HG03139 (cell line): ENCODE measurements at regions not wholly inside any gene's neighbourhood (a gene's known extent, or its start where the extent isn't known, plus 50 kb on each side); places are given as distances from the start of the nearest gene placed in this dataset.
A peak's percentile ranks its signal among the peaks of the same experiment; 100 is the strongest.

Experiments used
- ATAC-seq: cut with Tn5 transposase; IDR thresholded peaks from one replicate; pipeline ENCODE4 v1.9.1; 2021; ENCODE audit not compliant: unreplicated experiment

DNA sequence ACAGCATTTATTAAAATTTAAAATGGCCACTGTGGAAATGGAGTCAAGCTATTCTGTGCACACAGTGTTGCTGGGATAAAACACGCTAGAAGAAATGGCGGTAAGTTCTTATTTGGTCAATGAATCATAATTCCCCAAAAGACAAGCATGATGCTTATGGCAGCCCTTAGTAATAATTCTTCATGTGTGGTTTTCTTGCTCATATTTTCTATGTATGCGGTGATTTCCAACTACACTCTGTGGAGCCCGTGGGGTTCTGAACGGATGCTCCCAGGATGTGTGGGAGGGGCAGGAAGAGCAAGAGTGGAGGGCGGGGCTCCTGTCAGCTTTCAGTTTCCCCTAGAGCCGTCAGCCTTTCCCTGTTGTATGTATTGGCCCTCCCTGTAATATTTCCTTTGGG, 91.7 kb upstream of the RMDN2 start:
- ATAC-seq = no peak

DNA sequence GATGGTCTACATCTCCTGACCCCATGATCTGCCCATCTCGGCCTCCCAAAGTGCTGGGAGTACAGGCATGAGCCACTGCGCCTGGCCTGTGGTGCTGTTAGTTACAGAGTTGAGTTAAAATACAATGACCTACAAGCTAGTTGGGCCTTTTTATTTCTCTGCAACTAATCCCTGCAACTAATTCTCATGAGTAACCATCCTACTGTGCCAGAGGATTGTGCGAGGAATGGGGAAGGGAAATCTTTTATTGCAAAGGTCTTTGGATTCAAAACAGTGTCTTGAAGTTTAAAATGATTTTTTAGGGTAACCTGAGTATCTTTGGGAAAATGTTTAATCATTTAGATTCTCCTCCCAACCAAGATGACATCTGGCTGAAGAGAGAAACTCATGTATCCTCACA, 88.8 kb upstream of the RMDN2 start:
- no peak for ATAC-seq

DNA sequence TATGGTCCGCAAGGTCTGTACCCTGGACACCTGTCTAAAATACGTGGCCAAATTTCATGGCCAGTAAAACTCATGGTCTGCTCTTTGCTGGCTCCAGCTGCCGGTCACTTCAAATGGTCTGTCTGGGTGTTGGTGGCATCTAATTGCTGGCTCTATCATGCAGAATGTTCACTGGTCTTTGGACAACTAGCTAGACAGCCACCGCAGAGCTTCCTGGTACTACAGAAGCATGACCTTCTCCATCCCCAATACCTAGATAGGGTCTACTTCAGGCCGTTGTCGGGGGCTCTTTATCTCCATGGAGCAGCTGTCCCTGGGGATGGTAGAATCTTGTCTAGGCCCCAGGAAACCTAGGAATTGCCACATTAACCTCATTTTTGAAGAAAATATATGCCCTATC, 88.4 kb upstream of the RMDN2 start:
- ATAC-seq = no peak

DNA sequence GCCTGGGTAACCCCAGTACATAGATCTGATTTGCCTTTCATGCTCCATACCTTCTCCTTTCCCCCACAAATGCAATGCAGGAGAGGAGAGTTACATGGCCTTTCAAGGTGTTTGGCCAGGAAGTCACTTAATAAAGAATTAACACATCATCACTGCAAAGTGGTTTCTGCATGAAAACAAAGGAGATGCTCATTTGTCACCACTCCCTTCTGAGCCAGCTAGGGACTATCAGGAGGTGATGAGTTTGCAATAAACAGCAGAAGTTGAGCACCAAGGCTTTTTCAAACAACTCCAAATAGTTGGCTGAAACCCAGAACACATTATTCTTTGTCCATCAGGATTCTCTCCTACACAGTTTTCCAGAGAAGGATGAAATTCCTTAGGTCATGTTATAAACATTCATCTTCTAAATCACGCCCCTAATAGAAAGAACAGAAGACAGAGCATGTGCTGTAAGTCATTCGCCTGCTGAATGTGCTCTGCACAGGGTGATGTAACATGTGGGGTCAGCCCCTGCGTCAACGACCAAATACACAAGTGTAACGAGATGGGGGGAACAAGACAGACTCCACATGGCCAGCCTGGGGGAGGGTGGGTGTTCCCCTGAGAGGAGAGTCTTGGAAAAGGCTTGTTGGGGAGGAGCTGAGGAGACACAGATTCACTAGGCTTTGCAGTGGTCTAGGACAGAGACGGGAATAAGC, 87.3 kb upstream of the RMDN2 start:
- ATAC-seq = no peak

DNA sequence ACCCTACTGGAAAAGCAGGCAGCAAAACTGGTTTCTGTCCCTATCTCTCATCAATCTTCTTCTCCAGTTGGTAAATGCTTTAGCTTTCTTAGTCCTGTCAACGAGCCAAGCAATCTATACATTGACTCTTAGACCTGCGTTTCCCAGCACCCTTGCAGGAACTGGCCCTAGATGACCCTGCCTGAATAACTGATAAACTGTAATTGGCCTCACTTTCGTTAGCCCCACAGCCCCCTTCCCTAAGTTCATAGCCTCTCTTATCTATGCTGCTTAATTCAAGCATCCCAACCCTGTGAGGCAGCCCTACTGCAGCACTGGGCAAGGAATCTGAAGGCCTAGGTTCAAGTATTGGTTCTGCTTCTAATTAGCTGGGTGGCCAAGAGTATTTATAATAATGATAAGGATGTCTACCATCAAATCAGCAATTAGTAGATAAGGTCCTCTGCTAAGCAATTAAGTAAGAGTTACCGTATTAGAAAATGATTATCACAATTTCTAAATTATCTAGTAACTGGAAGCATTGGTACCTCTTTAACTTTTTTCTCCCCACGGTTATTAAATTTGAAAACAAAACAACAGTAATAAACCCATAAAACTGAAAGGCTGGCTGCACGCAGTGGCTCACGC, 86.4 kb upstream of the RMDN2 start:
- ATAC-seq = no peak

DNA sequence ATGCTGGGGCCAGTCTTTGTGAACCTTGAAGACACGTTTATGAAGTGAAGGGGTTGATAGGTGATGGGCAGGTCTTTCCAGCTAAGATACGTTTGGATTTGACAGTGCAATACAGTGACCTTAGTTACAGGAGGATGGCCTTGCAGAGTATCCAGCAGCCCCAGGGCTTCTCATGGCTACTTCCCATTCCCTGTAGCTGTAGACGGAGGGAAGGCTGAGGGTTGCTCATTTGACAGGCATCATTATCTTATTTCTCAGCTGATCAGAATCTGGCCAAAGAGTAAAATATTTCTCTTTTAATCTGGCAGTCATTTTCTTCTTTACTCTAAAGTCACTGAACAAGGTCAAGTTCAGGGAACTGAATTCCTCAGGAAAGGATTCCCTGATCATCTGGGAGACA, 85.1 kb upstream of the RMDN2 start:
- ATAC-seq = no peak

DNA sequence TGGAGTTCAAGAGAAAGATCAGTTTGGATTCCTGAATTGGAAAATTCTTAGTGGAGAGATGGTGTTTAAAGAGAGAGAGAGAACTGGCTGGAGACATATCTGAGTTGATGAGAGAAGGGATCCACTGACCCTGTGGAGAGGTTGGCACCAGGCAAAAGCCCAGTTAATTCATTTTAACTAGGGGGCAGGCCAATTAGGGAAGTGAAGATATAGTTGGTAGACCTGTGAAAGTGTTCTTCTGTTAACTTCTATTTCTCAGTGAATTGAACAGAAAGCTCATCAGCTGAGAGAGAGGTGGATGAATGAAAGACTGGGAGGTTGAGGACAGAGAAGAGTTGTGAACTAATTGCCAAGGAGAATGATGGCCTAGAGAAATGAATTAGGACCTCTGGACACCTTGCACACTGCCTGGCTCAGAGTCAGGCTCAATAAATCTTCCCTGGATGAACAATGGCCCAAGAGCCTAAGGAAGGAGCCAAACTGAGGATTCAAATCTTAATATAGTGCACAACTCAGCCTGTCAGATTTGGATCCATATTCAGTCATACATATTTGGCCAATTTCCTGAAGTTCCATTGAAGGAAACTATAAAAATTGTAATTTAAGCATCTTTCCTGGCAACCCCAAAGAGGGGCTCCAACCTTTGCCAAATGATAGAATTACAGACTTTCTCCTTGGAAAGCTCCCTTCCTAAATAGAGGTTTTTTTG, 82.2 kb upstream of the RMDN2 start:
- ATAC-seq = no peak

DNA sequence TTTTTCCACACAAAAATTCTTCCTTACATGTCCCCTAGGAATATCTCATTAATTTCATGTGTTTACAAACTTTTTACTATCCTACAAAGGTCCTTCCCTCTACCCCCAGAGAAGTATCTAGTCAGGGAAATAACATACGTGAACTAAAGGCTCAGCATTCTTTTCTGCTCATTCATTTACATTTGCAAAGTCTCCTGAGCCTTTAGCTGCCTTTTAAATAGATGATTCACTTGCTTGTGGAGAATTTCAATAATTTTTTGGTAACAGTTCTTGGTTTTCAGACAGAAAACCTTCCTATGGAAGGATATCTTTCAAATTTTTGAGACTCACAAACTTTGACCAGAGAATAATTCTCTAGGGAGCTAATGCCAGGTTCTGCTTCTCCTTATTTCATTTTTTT, 81.5 kb upstream of the RMDN2 start:
- no peak for ATAC-seq

DNA sequence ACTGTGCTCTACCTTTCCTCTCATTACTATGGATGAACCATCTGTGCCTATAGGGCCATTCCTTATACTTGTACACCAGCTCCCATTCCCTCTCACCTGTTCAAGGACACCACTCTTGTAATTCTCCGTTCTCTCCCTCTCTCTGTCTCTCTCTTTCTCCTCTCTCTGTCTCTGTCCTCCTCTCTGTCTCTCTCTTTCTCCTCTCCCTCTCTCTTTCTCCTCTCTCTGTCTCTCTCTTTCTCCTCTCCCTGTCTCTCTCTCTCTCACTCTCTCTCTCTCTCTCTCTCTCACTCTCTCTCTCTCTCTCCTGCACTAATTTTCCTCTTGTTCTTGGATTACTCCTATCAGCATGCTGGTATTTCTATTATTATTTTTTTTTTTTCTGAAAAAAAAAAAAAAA, 78.9 kb upstream of the RMDN2 start:
- ATAC-seq = no peak

DNA sequence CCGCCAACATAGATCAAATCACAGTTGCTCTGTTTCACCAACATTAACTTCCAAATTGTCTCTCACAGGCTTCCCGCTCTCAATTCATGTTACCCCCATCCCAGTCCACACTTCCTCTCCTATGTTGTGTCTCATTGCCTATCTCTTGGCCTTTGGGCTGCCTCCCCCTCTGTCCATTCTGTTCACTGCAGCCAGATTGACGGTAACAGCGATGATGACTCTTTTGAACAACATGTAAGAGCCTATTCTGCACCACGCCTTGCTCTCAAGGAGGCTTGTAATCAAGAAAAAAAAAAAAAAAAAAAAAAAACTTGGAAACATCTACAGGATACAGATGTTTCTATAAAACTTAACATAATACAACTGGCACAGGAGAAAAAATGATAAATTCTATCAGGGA, 77.3 kb upstream of the RMDN2 start:
- ATAC-seq = no peak

DNA sequence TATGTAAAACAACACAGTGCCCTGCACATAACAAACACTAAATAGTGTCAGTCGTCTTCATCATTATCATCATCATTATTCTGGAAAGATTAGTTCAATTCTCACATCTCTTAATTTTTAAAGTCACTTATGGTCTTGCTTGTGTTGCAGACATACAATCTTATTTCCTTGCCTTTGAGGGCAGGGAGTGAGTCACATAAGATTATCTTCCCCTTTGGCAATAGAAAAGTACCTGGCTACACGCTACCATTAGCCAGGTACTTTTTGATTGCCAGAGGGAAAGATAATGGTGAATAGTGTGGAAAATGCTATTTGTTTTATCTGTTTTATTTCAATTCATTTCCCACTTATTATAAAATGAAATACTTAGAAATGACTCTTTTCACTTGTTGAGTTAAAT, 76.6 kb upstream of the RMDN2 start:
- ATAC-seq = no peak

DNA sequence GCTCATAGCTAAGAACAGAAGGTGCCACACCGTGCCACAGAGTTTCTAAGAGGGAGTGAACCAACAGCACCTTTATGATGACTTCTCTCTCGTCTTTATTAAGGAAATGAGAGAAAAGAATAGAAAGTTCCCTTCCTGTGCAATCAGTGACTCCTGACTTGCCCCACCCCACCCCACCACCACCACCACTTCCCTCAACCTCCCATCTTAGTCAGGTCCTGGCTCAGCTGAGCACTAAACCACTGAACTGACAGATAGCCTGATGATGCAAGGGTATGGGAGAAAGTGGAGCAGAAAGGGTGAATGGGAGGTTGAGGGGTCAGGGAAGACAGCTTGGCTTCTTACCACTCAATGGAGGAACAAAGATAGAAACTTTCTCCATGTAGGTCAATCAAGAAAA, 75.2 kb upstream of the RMDN2 start:
- ATAC-seq = no peak

DNA sequence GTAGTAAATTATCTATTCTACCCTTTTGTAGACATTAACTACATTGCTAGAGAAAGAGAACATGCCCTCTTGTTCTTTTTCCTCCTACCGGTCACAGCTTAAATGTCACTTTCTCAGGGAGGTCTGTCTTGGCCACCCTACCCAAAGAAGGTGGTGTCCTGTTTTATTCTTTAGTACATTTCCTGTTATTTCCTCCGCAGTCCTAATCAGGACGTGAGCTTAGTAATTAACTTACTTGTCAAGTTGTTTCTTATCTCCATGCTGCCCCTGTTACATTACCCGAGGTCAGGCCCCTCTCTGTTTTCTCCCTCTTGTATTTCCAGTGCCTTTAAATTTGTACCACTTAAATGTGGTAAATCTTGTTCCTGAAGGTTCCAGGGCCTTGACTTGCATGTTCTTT, 73.7 kb upstream of the RMDN2 start:
- ATAC-seq = peak; percentile 35

DNA sequence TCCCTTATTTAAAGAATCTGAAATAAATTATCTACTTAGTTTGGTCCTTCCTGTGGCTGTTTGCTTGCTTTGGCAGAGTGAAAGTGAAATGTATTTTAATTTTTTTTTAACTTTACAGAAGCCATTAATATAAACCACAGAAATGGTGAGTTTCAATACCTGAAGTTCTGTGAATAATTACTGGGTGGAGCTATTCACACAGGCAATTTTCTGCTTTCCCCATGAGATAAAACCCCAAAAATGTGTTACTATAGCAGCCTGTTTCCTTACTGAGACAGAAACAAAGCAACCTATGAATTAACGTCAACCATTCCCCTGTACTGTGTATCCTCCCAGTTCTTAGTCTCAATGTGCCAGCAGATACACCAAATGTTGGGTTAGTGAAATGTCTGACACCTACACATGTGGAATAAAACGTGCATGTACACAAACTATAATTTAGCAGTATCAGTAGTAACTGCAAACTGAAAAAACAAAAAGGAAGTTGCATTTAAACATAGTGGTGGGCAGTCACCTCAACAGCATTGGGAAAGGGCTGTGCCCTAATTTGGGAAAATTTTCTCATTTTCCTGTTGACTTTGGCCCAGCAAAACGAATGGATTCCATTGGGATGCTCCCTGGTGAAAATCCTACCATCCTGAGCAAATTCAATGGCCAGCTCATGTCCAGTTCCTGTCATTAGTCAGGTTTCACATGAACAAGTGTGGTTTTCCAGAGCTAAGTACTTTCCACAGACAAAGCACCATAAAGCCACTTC, 73.1 kb upstream of the RMDN2 start:
- ATAC-seq = peak; percentile 44

DNA sequence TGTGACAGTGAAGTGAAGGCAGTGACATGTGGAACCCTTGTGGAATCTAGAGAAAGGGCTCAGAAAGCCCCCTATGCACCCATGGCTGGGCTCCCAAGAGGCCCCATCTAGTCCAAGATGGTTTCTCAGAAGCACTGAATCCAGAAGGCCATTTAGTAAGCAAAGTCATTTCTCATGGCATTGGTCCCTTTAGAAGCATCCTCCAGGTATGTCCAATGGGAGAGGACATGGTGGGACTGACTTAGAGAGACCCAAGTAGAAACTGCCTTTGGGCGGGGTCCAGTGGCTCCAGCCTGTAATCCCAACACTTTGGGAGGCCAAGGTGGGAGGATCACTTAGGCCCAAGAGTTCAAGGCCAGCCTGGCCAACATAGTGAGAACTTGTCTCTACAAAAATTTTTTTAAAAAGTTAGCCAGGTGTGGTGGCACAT, 72.5 kb upstream of the RMDN2 start:
- no peak for ATAC-seq

DNA sequence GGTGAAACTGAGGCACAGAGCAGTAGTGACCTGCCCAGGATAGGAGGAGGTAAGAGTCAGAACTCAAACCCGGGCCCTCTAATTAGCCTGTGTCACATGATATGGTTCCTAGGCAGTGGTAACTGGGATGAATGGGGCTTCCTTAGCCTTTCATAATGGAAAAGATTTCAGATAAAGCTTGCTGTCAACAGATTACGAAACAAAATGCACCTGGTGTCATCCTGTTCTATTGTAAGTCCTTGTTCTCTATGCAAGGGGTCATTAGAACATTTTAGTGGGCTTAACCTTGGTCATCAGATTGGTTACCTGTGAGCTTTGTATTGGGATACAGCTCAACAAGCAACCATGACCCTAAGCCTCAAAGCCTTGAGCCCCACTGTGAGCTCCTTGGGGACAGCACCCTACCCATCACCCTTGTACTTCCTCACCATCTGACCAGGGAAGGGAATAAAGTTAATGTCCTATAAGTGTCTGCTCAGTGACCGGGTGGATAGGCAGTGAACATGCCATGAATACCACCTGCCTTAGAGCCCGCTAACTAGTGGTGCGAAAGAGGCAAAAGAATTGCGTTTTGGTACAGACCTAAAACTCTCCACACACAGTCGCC, 70.3 kb upstream of the RMDN2 start:
- no peak for ATAC-seq

DNA sequence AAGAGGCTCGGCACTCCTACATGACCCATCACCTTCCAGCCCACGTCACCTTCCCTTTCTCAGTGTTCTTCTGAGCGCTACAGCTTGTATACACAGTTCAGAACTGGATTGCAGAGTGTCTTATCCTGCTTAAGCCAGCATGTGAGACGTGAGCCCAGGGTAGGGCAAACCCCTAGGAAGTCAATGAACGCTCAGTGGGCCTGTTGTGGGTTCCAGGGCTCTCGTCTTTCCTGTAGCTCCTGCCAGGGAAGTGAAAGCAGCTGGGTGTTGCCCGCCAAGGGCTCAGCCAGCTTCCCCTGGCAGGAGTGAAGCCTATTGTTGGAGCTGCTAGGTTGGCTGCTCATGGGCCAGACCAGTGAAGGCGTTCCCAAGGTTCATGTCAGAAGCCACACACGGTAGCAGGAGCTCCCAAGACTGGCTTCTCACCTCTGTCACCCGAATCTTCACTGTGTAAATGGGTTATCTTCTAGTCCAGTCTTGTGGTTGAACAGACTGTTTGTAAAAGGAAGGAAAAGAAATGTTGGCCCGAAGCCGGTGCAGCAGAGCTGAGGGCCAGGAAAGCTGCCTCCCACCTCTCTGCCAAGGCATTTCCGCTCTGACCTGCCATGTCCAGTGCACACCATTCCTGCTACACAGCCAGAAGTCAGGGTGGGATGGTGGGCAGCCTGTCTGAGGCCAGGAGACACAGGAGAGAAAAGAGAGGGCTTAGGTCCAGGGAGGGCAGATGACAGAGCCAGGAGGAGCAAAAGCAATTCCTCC, 69.6 kb upstream of the RMDN2 start:
- ATAC-seq = no peak

DNA sequence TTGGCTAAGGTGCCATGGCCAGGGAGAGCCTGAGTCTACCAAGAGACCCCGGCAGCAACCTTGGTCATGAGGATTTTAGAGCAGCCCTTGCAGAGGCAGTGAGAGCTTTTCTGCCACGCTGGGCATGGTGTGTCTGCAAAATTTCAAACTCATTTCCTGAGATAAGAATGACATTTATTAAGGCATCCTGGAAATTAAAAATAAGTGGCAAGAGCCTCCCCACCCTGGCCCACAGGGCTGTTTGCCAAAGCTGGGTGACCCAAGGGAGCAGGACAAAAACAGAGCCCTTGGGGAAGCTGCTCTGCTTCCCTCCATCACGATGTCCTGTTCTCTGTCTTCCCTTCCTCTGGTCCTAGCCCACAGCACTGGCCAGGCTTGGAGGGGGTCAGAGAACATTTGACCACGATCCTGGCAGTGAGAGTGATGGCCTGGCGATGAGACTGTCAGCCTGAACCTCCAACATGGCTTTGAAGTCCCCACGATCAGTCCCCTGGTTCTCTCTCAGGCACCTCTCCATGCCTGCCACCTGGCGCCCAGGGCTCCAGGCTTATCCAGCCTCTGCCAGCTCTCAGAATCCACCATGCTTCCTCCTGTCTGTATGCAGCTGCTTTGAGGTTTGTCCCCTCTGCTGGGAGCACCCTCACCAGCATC, 68.9 kb upstream of the RMDN2 start:
- no peak for ATAC-seq

DNA sequence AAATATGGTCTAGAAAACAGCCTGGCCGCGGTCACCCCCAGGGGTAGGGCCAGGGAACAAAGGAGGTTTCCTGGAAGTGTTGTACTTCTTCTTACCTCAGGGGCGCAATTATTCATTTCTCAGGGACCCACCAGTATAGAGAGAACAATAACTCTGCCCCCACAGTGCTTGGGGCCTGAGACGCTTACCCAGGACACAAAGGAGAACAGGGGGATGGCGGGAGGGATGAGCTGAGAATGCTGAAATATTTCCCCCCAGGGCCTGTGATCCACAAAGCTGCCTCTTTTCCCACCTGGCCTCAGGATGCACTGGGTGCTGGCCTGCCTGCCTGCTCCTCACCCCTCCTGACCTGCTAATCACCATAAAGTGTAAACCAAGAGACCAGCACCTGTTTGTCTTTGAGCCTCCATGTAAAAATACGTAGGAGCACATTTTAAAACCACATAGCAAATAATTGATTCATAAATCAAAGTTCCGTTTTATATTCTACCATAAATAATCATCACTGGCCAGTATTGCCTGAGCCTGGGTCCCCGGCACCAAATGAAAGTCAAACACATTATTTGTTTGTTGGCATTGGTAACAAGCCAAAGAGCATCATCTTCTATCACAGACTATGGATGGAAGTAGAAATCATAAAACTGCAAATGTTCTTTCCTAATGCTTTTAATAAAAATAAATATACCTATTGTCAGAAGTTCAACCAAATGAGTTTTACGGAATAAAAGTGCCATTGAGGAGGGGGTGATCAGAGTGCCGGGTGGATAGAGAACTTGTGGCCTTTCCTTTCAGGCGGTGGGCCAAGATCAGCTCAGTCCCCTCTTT, 67.3 kb upstream of the RMDN2 start:
- no peak for ATAC-seq
